Activated CD4-positive, alpha-beta memory T cell treated with anti-CD3 and anti-CD28 coated beads, Interleukin-2, amount 10 ng/mL, durations not matched to agents 7 days and 5 days (primary cell): ENCODE measurements at regions not wholly inside any gene's neighbourhood (a gene's known extent, or its start where the extent isn't known, plus 50 kb on each side); places are given as distances from the start of the nearest gene placed in this dataset.

Source experiments
- CTCF ChIA-PET: fragments of 350-600 bp; sonication (Branson Sonifier 250); formaldehyde crosslinking; loops from one replicate; lab custom pipeline; 2021; ENCODE audit warnings: antibody characterized with exemption, inconsistent platforms; lab: Charles Lee
- POLR2A ChIA-PET: fragments of 350-600 bp; sonication (Branson Sonifier 250); formaldehyde crosslinking; loops from one replicate; lab custom pipeline; 2021; ENCODE audit warnings: antibody characterized with exemption; lab: Charles Lee
- DNase-seq: peaks from one replicate; pipeline ENCODE4 v3.0.0-alpha.2; 2020
- H3K27ac Mint-ChIP-seq: one replicate; pipeline ENCODE4 v1.8.0; 2021; ENCODE audit warnings: mild to moderate bottlenecking, mixed read lengths
- H3K27me3 Mint-ChIP-seq: one replicate; pipeline ENCODE4 v1.8.0; 2021; ENCODE audit warnings: mixed read lengths
- H3K36me3 Mint-ChIP-seq: one replicate; pipeline ENCODE4 v1.8.0; 2021; ENCODE audit warnings: low read depth, mixed read lengths
- H3K4me1 Mint-ChIP-seq: one replicate; pipeline ENCODE4 v1.8.0; 2021; ENCODE audit warnings: mixed read lengths
- H3K4me3 Mint-ChIP-seq: one replicate; pipeline ENCODE4 v1.8.0; 2021; ENCODE audit warnings: mild to moderate bottlenecking, mixed read lengths
- H3K9me3 Mint-ChIP-seq: one replicate; pipeline ENCODE4 v1.8.0; 2021; ENCODE audit warnings: mixed read lengths

DNA sequence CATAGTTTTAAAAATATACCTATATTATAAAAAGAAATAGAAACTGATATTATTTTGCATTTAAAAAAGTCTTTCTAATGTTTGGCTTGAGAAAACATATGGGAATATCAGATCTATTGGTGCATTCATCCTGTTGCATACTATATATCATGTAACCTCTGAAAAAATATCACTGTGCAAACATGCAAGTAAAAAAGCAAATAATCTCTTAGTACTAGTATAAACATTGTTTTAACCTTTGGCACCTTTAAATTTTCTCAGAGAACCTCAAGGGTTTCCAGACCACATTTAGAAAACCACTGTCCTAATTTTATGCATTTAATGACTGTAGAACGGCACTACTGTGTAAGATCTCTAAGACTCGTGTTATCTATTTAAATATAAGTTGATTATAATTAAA, 416.8 kb downstream of the LRFN5 start:
- H3K36me3 Mint-ChIP-seq, result no peaks in the 10 kb centered on the region
- no peaks in the 10 kb centered on the region for H3K27me3 Mint-ChIP-seq
- H3K4me1 Mint-ChIP-seq, result no peaks in the 10 kb centered on the region
- ChIA-PET CTCF (no interaction called here), POLR2A (no interaction called here)
- H3K9me3 Mint-ChIP-seq, result peaks cover 6% of the 10 kb centered on the region
- H3K4me3 Mint-ChIP-seq, result no peak overlapping the region
- no peak for DNase-seq
- H3K27ac Mint-ChIP-seq, result no peak overlapping the region

DNA sequence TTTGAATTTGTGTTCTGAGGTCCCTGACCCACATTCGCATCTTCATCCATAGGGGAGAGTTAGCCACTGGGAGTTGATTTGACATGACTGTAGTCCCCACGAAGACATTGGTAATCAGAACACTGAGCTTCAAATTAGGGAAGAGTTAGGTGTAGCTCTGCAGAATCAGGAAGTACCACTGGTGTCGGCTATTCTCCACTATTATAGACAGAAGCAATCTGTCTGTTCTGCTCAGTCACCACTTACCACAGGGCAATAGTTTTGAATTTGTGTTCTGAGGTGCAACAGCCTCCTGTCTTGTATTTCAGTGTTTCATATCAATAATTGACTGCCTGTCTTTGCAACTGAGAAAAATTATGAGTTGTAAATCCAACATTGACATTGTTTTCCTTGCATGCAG, 407.6 kb downstream of the LRFN5 start:
- ChIA-PET CTCF (no interaction called here), POLR2A (no interaction called here)
- Mint-ChIP-seq H3K27ac (no peak overlapping the region), H3K4me1 (no peaks in the 10 kb centered on the region), H3K9me3 (peaks cover 11% of the 10 kb centered on the region), H3K36me3 (no peaks in the 10 kb centered on the region), H3K4me3 (no peak overlapping the region), H3K27me3 (no peaks in the 10 kb centered on the region)
- DNase-seq, result no peak

DNA sequence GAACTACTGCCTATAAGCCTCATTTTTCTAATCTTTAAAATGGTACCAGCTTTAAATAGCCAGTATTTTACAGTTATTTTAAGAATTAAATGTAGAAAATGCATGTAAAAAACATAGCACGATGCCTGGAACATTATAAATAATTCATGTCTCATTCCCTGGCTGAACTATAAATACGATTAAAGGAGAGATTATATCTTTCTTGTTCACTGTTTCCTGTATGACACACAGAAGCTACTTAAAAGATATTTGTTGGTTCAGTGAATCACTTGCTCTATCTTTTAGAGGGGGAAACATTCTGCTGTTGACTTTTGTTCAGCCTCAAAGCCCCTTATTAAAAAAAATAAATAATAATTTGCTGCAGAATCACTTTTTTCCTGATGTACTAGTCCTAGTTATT, 406.9 kb downstream of the LRFN5 start:
- H3K4me3 Mint-ChIP-seq, result no peak overlapping the region
- H3K27ac Mint-ChIP-seq, result no peak overlapping the region
- no peaks in the 10 kb centered on the region for H3K4me1 Mint-ChIP-seq
- peaks cover 11% of the 10 kb centered on the region for H3K9me3 Mint-ChIP-seq
- no peaks in the 10 kb centered on the region for H3K27me3 Mint-ChIP-seq
- ChIA-PET CTCF (no interaction called here), POLR2A (no interaction called here)
- H3K36me3 Mint-ChIP-seq, result no peaks in the 10 kb centered on the region
- DNase-seq, result no peak

DNA sequence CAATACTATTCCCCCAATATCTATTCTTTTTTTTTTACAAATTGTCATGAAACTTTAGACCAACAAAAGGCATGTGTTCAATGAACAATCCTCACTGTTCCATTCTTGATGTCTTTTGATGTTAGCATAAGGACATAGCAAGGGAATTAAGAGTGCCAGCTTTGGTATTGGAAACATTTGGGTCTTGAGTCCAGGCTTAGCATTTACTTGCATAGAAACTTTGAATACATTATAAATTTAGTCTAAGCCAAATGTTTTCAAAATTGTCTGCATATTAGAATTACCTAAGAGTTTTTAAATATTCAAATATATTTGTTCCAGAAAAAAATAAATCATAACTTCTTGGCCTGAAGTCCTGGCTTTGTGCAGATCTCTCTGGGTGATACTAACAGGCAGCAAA, 406.5 kb downstream of the LRFN5 start:
- no peak overlapping the region for H3K27ac Mint-ChIP-seq
- H3K36me3 Mint-ChIP-seq, result no peaks in the 10 kb centered on the region
- DNase-seq, result no peak
- H3K9me3 Mint-ChIP-seq, result peaks cover 11% of the 10 kb centered on the region
- H3K27me3 Mint-ChIP-seq, result no peaks in the 10 kb centered on the region
- no peak overlapping the region for H3K4me3 Mint-ChIP-seq
- ChIA-PET POLR2A (no interaction called here), CTCF (no interaction called here)
- no peaks in the 10 kb centered on the region for H3K4me1 Mint-ChIP-seq

DNA sequence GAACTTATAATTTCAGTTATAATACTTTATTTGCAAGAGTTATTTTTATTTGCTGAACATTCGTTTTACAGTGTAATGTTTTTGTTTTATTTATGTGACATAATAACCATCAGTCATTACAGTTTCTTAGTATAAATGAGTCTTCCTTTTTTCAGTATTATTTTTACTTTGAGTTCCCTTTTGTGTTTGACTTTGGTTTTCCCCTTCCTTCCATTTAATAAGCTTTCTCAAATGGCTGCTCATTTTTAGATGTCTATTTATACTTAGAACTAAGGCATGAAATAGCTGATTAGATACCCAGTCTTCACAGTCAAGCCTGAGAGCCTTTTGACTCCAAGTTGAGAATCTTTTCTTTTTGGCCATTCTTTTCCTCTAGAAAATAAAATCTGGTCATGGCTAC, 404.5 kb downstream of the LRFN5 start:
- Mint-ChIP-seq H3K27ac (no peak overlapping the region), H3K4me1 (no peaks in the 10 kb centered on the region), H3K36me3 (no peaks in the 10 kb centered on the region), H3K9me3 (peaks cover 5% of the 10 kb centered on the region), H3K27me3 (no peaks in the 10 kb centered on the region), H3K4me3 (no peak overlapping the region)
- CTCF ChIA-PET, result no interaction called here
- POLR2A ChIA-PET, result no interaction called here
- DNase-seq, result no peak

DNA sequence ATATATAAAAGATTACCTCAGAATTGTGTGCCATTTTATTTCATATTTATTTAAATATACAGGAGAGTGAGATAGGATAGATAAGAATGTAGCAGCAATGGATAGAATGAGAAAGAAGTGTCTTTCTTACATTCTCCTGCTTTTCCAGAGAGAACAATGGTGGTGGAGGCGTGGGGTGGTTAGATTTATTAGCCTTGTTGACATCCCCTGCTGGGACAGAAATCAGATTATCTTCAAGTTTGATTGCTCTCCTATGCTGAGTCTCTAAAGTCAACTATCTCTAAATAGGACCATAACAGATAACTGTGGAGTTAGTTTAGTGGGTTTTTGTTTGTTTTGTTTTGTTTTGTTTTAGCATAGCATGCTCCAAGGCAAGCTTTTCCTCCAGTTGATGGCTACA, 397.6 kb downstream of the LRFN5 start:
- DNase-seq, result no peak
- H3K4me1 Mint-ChIP-seq, result no peaks in the 10 kb centered on the region
- no peak overlapping the region for H3K4me3 Mint-ChIP-seq
- H3K27ac Mint-ChIP-seq, result no peak overlapping the region
- POLR2A ChIA-PET, result no interaction called here
- H3K27me3 Mint-ChIP-seq, result no peaks in the 10 kb centered on the region
- CTCF ChIA-PET, result no interaction called here
- H3K36me3 Mint-ChIP-seq, result no peaks in the 10 kb centered on the region
- no peaks in the 10 kb centered on the region for H3K9me3 Mint-ChIP-seq

DNA sequence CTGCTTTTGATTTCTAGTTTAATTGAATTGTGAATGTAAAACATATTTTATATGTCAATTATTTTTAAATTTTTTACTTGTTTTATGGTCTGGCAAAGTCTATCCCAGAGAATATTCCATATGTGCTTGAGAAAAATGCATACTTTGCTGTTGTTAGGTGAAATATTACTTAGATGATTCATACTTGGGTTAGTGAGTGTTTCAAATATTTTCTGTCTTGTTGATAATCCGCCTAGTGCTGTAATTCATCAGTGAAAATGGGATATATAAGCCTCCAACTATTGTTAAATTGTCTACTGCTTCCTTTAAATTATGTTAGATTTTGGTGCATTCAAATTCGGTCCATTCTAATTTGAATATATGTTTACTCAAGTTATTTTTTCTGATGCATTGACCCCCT, 395.5 kb downstream of the LRFN5 start:
- Mint-ChIP-seq H3K36me3 (no peaks in the 10 kb centered on the region), H3K4me1 (no peaks in the 10 kb centered on the region), H3K4me3 (no peak overlapping the region), H3K27me3 (no peaks in the 10 kb centered on the region), H3K27ac (no peak overlapping the region), H3K9me3 (no peaks in the 10 kb centered on the region)
- ChIA-PET CTCF (no interaction called here), POLR2A (no interaction called here)
- no peak for DNase-seq

DNA sequence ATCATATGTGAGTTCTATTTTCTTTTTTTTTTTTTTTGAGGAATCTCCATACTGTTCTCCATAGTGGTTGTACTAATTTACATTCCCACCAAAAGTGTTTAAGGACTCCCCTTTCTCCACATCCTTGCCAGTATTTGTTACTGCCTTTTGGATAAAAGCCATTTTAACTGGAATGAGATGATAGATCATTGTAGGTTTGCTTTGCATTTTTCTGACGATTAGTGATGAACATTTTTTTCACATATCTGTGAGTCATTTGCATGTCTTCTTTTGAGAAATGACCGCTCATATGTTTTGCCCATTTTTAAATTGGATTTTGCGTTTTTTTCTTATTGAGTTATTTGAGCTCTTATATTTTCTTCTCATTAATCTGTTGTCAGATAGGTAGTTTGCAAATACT, 394.8 kb downstream of the LRFN5 start:
- no peaks in the 10 kb centered on the region for H3K4me1 Mint-ChIP-seq
- DNase-seq, result no peak
- no peaks in the 10 kb centered on the region for H3K36me3 Mint-ChIP-seq
- no peaks in the 10 kb centered on the region for H3K9me3 Mint-ChIP-seq
- ChIA-PET POLR2A (no interaction called here), CTCF (no interaction called here)
- no peak overlapping the region for H3K4me3 Mint-ChIP-seq
- no peaks in the 10 kb centered on the region for H3K27me3 Mint-ChIP-seq
- H3K27ac Mint-ChIP-seq, result no peak overlapping the region

DNA sequence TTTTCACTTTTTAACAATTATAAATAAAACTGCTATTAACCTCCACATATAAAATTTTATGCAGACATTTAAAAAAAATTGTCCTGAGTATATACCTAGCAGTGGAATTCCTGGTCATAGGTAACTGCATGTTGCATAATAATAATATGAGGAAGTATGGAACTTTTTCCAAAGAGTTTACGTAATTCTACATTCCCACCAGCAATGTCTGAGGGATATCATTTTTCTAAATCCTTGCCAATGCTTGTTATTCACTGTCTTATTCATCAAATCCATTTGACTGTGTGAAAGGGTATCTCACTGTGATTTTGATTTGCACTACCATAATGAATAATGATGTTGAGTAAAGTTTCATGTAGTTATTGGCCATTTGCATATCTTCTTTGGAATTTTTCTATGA, 393.8 kb downstream of the LRFN5 start:
- H3K9me3 Mint-ChIP-seq, result no peaks in the 10 kb centered on the region
- no peak overlapping the region for H3K4me3 Mint-ChIP-seq
- ChIA-PET POLR2A (no interaction called here), CTCF (no interaction called here)
- H3K27ac Mint-ChIP-seq, result no peak overlapping the region
- no peak for DNase-seq
- no peaks in the 10 kb centered on the region for H3K4me1 Mint-ChIP-seq
- H3K27me3 Mint-ChIP-seq, result no peaks in the 10 kb centered on the region
- H3K36me3 Mint-ChIP-seq, result no peaks in the 10 kb centered on the region

DNA sequence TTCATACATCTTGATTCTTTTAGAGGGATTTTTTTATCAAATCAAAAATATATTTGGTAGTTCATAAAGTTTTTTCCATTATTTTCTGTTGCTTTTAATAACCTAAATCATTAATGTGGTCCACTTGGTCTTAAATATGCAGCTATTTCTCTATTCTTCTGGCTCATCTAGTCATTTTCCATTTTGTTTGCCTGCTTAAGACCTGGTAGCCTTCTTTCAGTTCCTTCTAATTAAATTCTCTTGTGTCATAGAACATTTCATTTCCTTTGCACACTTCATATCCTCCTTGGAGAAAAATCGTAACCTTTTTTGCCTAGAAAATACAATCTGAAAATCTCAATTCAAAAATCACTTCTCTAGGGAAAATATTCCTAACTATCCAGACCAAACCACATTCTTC, 387.0 kb downstream of the LRFN5 start:
- POLR2A ChIA-PET, result no interaction called here

DNA sequence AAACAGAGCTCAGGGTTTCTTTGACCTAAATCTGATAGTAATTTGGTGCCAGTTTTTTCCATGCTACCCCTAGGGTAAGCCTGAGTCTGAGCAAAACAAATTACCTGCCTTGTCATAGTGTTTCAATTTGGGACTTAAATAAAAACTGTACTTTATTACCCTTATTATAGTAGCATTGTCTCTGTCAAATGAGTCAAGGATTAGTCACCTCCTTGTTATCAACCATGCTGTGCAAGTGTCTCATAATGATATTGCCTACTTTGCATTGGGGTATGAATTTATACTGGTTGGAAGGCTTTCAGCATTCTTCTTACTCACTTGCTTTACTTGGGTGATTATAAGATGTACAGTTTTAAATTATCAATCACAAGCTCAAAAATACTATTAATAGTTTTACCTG, 380.0 kb downstream of the LRFN5 start:
- DNase-seq, result no peak
- Mint-ChIP-seq H3K4me3 (no peak overlapping the region), H3K9me3 (peaks cover 2% of the 10 kb centered on the region), H3K27ac (no peak overlapping the region), H3K4me1 (no peaks in the 10 kb centered on the region), H3K27me3 (no peaks in the 10 kb centered on the region), H3K36me3 (no peaks in the 10 kb centered on the region)
- ChIA-PET CTCF (no interaction called here), POLR2A (no interaction called here)

More for the DNA sequence above, 387.0 kb downstream of the LRFN5 start:
- no peak for DNase-seq
- Mint-ChIP-seq H3K9me3 (peaks cover 2% of the 10 kb centered on the region), H3K27ac (no peak overlapping the region), H3K4me3 (no peak overlapping the region), H3K36me3 (no peaks in the 10 kb centered on the region), H3K27me3 (no peaks in the 10 kb centered on the region), H3K4me1 (no peaks in the 10 kb centered on the region)
- CTCF ChIA-PET, result no interaction called here

DNA sequence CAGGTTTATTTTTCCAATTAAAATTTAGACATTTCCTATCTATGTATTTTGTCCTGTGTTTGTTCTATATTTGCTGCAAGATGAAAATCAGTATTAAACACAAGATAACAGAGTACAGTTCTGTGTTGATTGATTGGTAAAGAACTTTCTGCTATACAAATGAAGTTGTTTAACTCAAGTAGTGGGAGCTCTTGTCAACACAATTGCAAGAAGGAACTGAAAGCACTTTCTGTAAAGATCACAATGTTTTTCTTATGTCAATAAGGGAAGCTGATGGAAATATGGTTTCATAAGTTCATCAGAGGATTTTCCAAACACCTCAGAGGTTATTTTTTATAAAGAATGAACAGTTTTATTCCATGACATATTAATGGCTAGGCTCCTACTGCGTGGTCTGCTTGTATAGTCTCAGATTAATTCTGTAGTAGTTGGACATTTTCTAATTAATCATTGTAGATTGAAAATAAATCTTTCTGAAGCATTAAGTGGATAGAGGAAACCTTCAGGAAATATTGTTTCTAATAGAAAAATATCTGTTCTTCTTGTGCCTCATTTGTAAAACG, 379.5 kb downstream of the LRFN5 start:
- Mint-ChIP-seq H3K4me3 (no peak overlapping the region), H3K27me3 (no peaks in the 10 kb centered on the region), H3K4me1 (no peaks in the 10 kb centered on the region), H3K27ac (no peak overlapping the region), H3K9me3 (peaks cover 2% of the 10 kb centered on the region), H3K36me3 (no peaks in the 10 kb centered on the region)
- no peak for DNase-seq
- POLR2A ChIA-PET, result no interaction called here
- CTCF ChIA-PET, result no interaction called here

DNA sequence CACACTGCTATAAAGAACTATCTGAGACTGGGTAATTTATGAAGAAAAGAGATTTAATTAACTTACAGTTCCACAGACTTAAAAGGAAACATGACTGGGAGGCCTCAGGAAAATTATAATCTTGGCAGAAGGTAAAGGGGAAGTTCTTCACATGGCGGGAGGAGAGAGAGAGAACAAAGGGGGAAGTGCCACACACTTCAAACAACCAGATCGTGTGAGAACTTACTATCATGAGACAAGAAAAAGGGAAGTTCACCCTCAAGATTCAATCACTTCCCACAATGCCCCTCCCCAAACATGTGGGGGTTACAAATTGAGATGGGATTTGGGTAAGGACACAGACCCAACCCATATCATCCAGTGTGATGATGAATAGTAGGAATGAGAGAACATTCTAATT, 366.5 kb downstream of the LRFN5 start:
- no peak overlapping the region for H3K4me3 Mint-ChIP-seq
- ChIA-PET CTCF (no interaction called here), POLR2A (no interaction called here)
- no peaks in the 10 kb centered on the region for H3K4me1 Mint-ChIP-seq
- no peaks in the 10 kb centered on the region for H3K27me3 Mint-ChIP-seq
- H3K27ac Mint-ChIP-seq, result no peak overlapping the region
- no peaks in the 10 kb centered on the region for H3K36me3 Mint-ChIP-seq
- no peak for DNase-seq
- H3K9me3 Mint-ChIP-seq, result peaks cover 16% of the 10 kb centered on the region

DNA sequence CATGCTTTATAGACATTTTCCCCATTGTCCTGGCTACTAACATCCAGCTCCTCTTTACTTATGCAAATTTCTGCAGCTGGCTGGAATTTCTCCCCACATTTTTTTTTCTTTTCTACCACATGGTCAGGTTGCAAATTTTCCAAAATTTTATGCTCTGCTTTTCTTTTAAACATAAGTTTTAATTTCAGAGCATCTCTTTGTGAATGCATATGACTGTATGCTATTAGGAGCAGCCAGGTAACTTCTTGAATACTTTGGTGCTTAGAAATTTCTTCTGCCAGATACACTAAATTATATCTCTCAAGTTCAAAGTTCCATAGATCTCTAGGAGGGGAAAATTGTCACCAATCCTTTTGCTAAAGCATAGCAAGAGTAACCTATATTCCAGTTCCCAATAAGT, 365.9 kb downstream of the LRFN5 start:
- no peak for DNase-seq
- H3K4me3 Mint-ChIP-seq, result no peak overlapping the region
- CTCF ChIA-PET, result no interaction called here
- peaks cover 17% of the 10 kb centered on the region for H3K9me3 Mint-ChIP-seq
- POLR2A ChIA-PET, result no interaction called here
- no peaks in the 10 kb centered on the region for H3K36me3 Mint-ChIP-seq
- no peak overlapping the region for H3K27ac Mint-ChIP-seq
- no peaks in the 10 kb centered on the region for H3K4me1 Mint-ChIP-seq
- H3K27me3 Mint-ChIP-seq, result no peaks in the 10 kb centered on the region

DNA sequence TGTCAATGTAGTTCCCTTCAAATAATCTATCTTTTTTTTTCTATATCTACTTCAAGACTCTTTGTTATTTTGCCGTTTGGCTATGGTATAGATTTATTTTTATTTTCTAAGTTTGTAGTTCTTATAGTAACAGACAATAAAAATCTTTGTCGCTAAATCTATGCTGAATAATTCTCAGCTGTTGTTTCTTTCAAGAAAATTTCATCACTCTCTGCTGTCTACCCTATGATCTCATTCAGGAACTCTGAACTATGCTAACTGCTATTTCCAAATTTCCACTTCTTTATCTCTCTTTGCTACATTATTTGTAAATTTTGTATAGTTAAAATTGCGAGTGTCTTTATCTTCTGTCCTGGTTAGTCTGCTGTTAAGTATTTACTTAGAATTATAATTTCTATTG, 353.6 kb downstream of the LRFN5 start:
- H3K4me3 Mint-ChIP-seq, result no peak overlapping the region
- H3K27ac Mint-ChIP-seq, result no peak overlapping the region
- no peaks in the 10 kb centered on the region for H3K27me3 Mint-ChIP-seq
- no peaks in the 10 kb centered on the region for H3K36me3 Mint-ChIP-seq
- POLR2A ChIA-PET, result no interaction called here
- no peaks in the 10 kb centered on the region for H3K9me3 Mint-ChIP-seq
- CTCF ChIA-PET, result no interaction called here
- DNase-seq, result no peak
- H3K4me1 Mint-ChIP-seq, result no peaks in the 10 kb centered on the region
